Naive thymus-derived CD8-positive, alpha-beta T cell (primary cell): ENCODE measurements at regions not wholly inside any gene's neighbourhood (a gene's known extent, or its start where the extent isn't known, plus 50 kb on each side); places are given as distances from the start of the nearest gene placed in this dataset.
"Not testable (repeated sequence)": the region's sequence is repeated elsewhere in the genome, so short reads cannot be mapped to it uniquely, and the experiment has no call there.

Experiments
- ATAC-seq, 2 donors: fragments of 150-1000 bp; cut with Tn5 transposase in 1 of 2; sonication (Bioruptor Pico), chemical (Tn5 transposase) in 1 of 2; 1 replicate in 1 of 2; 2 replicates in 1 of 2; pipeline ENCODE4 v1.10.0; 2021; ENCODE audit warnings: mild to moderate bottlenecking in 2 of 2, moderate library complexity in 2 of 2
- POLR2A ChIA-PET: fragments of 350-600 bp; sonication (Branson Sonifier 250); formaldehyde crosslinking; loops from one replicate; lab custom pipeline; 2021; ENCODE audit warnings: antibody characterized with exemption; lab: Charles Lee
- DNase-seq, 10 donors: peaks; one replicate each; pipeline versions ENCODE4 v3.0.0 to v3.0.0-alpha.2; 2020 to 2022
- H3K27ac Mint-ChIP-seq, 10 donors: one replicate each; pipeline ENCODE4 v1.8.0; 2020 to 2022; ENCODE audit warnings: mild to moderate bottlenecking in 10 of 10, mixed read lengths in 10 of 10, moderate library complexity in 4 of 10, inconsistent platforms in 1 of 10
- H3K27me3 Mint-ChIP-seq, 5 donors: one replicate each; pipeline ENCODE4 v1.8.0; 2021 to 2022; ENCODE audit warnings: mixed read lengths in 5 of 5
- H3K36me3 Mint-ChIP-seq, 3 donors: one replicate each; pipeline ENCODE4 v1.8.0; 2020 to 2022; ENCODE audit warnings: mixed read lengths in 3 of 3, mild to moderate bottlenecking in 2 of 3, inconsistent platforms in 1 of 3
- H3K4me1 Mint-ChIP-seq, 4 donors: one replicate each; pipeline ENCODE4 v1.8.0; 2021 to 2022; ENCODE audit warnings: mixed read lengths in 4 of 4
- H3K4me3 Mint-ChIP-seq, 10 donors: one replicate each; pipeline ENCODE4 v1.8.0; 2020 to 2022; ENCODE audit warnings: mild to moderate bottlenecking in 10 of 10, mixed read lengths in 10 of 10, moderate library complexity in 6 of 10, inconsistent platforms in 1 of 10
- H3K9me3 Mint-ChIP-seq, 9 donors: one replicate each; pipeline ENCODE4 v1.8.0; 2020 to 2022; ENCODE audit warnings: mixed read lengths in 9 of 9, mild to moderate bottlenecking in 3 of 9, inconsistent platforms in 1 of 9, moderate library complexity in 1 of 9

- POLR2A ChIA-PET: no interaction called here
- Mint-ChIP-seq H3K4me1 (peaks cover 2 to 22% (median 13%) of the 10 kb centered on the region in 4 donors), H3K36me3 (peaks cover 0 to 23% (median 11%) of the 10 kb centered on the region in 3 donors), H3K27ac (peak overlapping the region in 1 of 10 donors; percentile 17), H3K4me3 (no peak overlapping the region), H3K27me3 (peaks cover 0 to 4% (median 2%) of the 10 kb centered on the region in 5 donors), H3K9me3 (peaks cover 2 to 49% (median 26%) of the 10 kb centered on the region in 9 donors)
- no peak for DNase-seq
- ATAC-seq: no peak
Observed at GRCh38 chr9:110007477-110008270, 200.3 kb downstream of the C9orf152 start.

GRCh38 chr9:110008663-110009062, 199.3 kb downstream of the C9orf152 start:
- Mint-ChIP-seq H3K4me3 (no peak overlapping the region), H3K36me3 (peaks cover 0 to 17% (median 8%) of the 10 kb centered on the region in 3 donors)

GRCh38 chr9:110011628-110012320, 196.2 kb downstream of the C9orf152 start:
- Mint-ChIP-seq H3K27me3 (peaks cover 0 to 2% (median 0%) of the 10 kb centered on the region in 5 donors), H3K4me1 (peaks cover 0 to under 1% (median 0%) of the 10 kb centered on the region in 4 donors), H3K4me3 (no peak overlapping the region), H3K36me3 (peaks cover 0 to under 1% (median 0%) of the 10 kb centered on the region in 3 donors), H3K27ac (no peak overlapping the region), H3K9me3 (peaks cover 0 to 11% (median 0%) of the 10 kb centered on the region in 9 donors)
- DNase-seq (no peak), ATAC-seq (no peak)
- POLR2A ChIA-PET: no interaction called here

More at GRCh38 chr9:110008663-110009062, 199.3 kb downstream of the C9orf152 start:
- Mint-ChIP-seq H3K4me1 (peaks cover 2 to 22% (median 13%) of the 10 kb centered on the region in 4 donors), H3K9me3 (peaks cover 0 to 39% (median 20%) of the 10 kb centered on the region in 9 donors), H3K27ac (no peak overlapping the region), H3K27me3 (peaks cover 0 to 4% (median 2%) of the 10 kb centered on the region in 5 donors)
- no peak for ATAC-seq
- no peak for DNase-seq
- POLR2A ChIA-PET: no interaction called here

GRCh38 chr9:110013064-110013463, 194.9 kb downstream of the C9orf152 start:
- no peaks in the 10 kb centered on the region for H3K9me3 Mint-ChIP-seq
- POLR2A ChIA-PET: no interaction called here
- H3K4me1 Mint-ChIP-seq: no peaks in the 10 kb centered on the region
- H3K4me3 Mint-ChIP-seq: no peak overlapping the region
- no peaks in the 10 kb centered on the region for H3K36me3 Mint-ChIP-seq
- H3K27me3 Mint-ChIP-seq: peaks cover 0 to 3% (median 2%) of the 10 kb centered on the region in 5 donors
- no peak for DNase-seq
- ATAC-seq: no peak
- H3K27ac Mint-ChIP-seq: no peak overlapping the region

GRCh38 chr9:110015759-110016158, 192.2 kb downstream of the C9orf152 start:
- no peaks in the 10 kb centered on the region for H3K4me1 Mint-ChIP-seq
- ATAC-seq (no peak), DNase-seq (no peak)
- no peak overlapping the region for H3K4me3 Mint-ChIP-seq
- peaks cover 0 to 3% (median 2%) of the 10 kb centered on the region in 5 donors for H3K27me3 Mint-ChIP-seq
- no peaks in the 10 kb centered on the region for H3K36me3 Mint-ChIP-seq
- peak overlapping the region in 1 of 10 donors; percentile 21 for H3K27ac Mint-ChIP-seq
- POLR2A ChIA-PET: no interaction called here
- H3K9me3 Mint-ChIP-seq: no peaks in the 10 kb centered on the region

GRCh38 chr9:110016340-110016739, 191.6 kb downstream of the C9orf152 start:
- Mint-ChIP-seq H3K4me3 (no peak overlapping the region), H3K4me1 (peaks cover 0 to 4% (median 0%) of the 10 kb centered on the region in 4 donors), H3K27ac (no peak overlapping the region), H3K36me3 (no peaks in the 10 kb centered on the region), H3K9me3 (no peaks in the 10 kb centered on the region), H3K27me3 (peaks cover 0 to 3% (median 2%) of the 10 kb centered on the region in 5 donors)
- DNase-seq: no peak
- POLR2A ChIA-PET: no interaction called here
- ATAC-seq: no peak

GRCh38 chr9:110020216-110020615, 187.7 kb downstream of the C9orf152 start:
- ATAC-seq, H3K9me3 Mint-ChIP-seq, POLR2A ChIA-PET, DNase-seq, H3K27ac Mint-ChIP-seq, H3K27me3 Mint-ChIP-seq, H3K4me3 Mint-ChIP-seq, H3K36me3 Mint-ChIP-seq: not testable (repeated sequence)
- peaks cover 0 to 14% (median 0%) of the 10 kb centered on the region in 4 donors for H3K4me1 Mint-ChIP-seq

GRCh38 chr9:110021891-110022290, 186.1 kb downstream of the C9orf152 start:
- H3K36me3 Mint-ChIP-seq: no peaks in the 10 kb centered on the region
- no peak overlapping the region for H3K4me3 Mint-ChIP-seq
- peak overlapping the region in 1 of 10 donors; percentile 59 for H3K27ac Mint-ChIP-seq
- DNase-seq (no peak), ATAC-seq (no peak)
- H3K4me1 Mint-ChIP-seq: peaks cover 0 to 14% (median 0%) of the 10 kb centered on the region in 4 donors
- peaks cover 0 to 3% (median 0%) of the 10 kb centered on the region in 9 donors for H3K9me3 Mint-ChIP-seq
- POLR2A ChIA-PET: no interaction called here
- peaks cover 0 to 3% (median 1%) of the 10 kb centered on the region in 5 donors for H3K27me3 Mint-ChIP-seq

- H3K9me3 Mint-ChIP-seq, H3K27me3 Mint-ChIP-seq, H3K4me3 Mint-ChIP-seq, ATAC-seq, H3K36me3 Mint-ChIP-seq, DNase-seq: not testable (repeated sequence)
- peaks cover 0 to 14% (median 0%) of the 10 kb centered on the region in 4 donors for H3K4me1 Mint-ChIP-seq
- POLR2A ChIA-PET: interaction anchor here (0.6 kb wide), 1 partner anchor 29 kb away, joined by 4 read pairs; no protein-coding TSS in a partner anchor
- H3K27ac Mint-ChIP-seq: peak overlapping the region in 1 of 10 donors; percentile 34
Observed at GRCh38 chr9:110023221-110023620, 184.7 kb downstream of the C9orf152 start.

- ATAC-seq (no peak), DNase-seq (no peak)
- Mint-ChIP-seq H3K27ac (no peak overlapping the region), H3K36me3 (no peaks in the 10 kb centered on the region), H3K4me1 (peaks cover 4 to 31% (median 12%) of the 10 kb centered on the region in 4 donors), H3K9me3 (peaks cover 0 to 3% (median 0%) of the 10 kb centered on the region in 9 donors), H3K27me3 (no peaks in the 10 kb centered on the region), H3K4me3 (no peak overlapping the region)
- POLR2A ChIA-PET: no interaction called here
Observed at GRCh38 chr9:110025551-110026170, 182.3 kb downstream of the C9orf152 start.

- Mint-ChIP-seq H3K4me3 (no peak overlapping the region), H3K27ac (no peak overlapping the region), H3K36me3 (no peaks in the 10 kb centered on the region), H3K9me3 (peaks cover 0 to 3% (median 0%) of the 10 kb centered on the region in 9 donors), H3K4me1 (peaks cover 4 to 21% (median 13%) of the 10 kb centered on the region in 4 donors), H3K27me3 (no peaks in the 10 kb centered on the region)
- ATAC-seq (no peak), DNase-seq (no peak)
- POLR2A ChIA-PET: no interaction called here
Observed at GRCh38 chr9:110027671-110028081, 180.3 kb downstream of the C9orf152 start.

GRCh38 chr9:110028271-110028670, 179.7 kb downstream of the C9orf152 start:
- H3K36me3 Mint-ChIP-seq: no peaks in the 10 kb centered on the region
- peaks cover 4 to 21% (median 13%) of the 10 kb centered on the region in 4 donors for H3K4me1 Mint-ChIP-seq
- H3K27ac Mint-ChIP-seq: no peak overlapping the region
- DNase-seq: no peak
- ATAC-seq: no peak
- peaks cover 0 to under 1% (median 0%) of the 10 kb centered on the region in 5 donors for H3K27me3 Mint-ChIP-seq
- peaks cover 0 to 3% (median 0%) of the 10 kb centered on the region in 9 donors for H3K9me3 Mint-ChIP-seq
- no peak overlapping the region for H3K4me3 Mint-ChIP-seq
- POLR2A ChIA-PET: no interaction called here
